ENCODE measurements at regions not wholly inside any gene's neighbourhood (a gene's known extent, or its start where the extent isn't known, plus 50 kb on each side); places are given as distances from the start of the nearest gene placed in this dataset.

DNA sequence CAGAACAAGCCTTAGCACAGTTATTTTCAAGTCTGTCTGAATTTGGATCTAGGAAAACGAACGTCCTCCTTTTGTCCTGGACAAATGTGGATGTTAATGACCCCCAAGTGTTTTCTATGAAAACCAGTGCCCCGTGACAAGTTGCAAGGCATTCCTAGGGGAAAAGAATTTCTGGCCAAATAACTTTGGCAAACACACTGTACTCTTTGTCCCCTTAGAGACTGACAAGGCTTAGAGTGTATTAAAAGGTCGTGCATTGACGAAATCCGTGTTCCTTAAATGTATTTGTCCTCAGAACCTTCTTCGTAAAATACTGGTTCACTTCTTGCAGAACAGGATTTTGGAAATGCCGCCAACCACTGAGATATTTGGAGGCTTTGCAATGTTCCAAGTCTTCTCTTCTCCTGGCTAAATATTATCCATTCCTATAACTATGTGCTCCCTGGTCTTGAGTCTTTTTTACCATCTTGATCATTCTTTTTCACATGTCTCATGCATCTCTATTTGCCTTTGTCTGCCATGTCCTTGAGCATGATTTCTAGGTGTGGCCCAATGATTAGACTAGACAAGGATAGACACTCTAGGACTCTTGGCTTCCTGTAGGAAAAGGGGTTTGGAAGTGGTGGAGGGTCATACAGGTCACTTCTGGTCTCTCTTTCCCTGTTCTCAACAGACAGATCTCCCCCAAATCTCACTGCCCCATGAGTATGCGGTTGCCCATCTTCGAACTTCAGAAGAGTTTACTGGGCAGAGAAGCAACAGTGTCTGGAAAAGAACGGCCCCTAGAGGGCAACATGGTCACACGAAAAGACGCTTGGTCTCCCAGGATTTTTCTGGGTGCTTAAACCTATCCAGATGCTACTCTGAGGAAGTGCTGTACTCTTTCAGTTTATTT is 117.5 kb downstream of the EDEM1 start:
- DNase-seq (ENCODE audit: low read depth), result peak; percentile 65

DNA sequence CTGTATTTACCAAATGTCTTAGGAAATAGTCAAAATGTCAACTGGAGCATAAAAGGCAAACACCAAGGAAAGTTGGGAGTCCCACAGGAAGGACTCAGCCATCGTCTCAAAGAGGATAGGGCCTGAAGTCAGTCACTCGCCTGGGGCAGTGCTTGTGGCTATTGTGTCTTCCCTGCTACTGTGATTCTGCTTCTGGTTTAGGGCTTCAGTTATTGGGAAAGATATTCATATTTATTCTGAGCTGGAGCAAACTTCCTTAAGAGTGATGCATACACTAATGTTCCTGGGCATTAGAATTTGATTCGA is 118.1 kb downstream of the EDEM1 start:
- no peak for DNase-seq (ENCODE audit: low read depth)

GRCh38 chr3:5309171-5309570 is 121.7 kb downstream of the EDEM1 start:
- DNase-seq (ENCODE audit: low read depth), result peak; percentile 55

- DNase-seq (ENCODE audit: low read depth), result no peak
Observed at GRCh38 chr3:5309602-5310001, 122.1 kb downstream of the EDEM1 start.

DNA sequence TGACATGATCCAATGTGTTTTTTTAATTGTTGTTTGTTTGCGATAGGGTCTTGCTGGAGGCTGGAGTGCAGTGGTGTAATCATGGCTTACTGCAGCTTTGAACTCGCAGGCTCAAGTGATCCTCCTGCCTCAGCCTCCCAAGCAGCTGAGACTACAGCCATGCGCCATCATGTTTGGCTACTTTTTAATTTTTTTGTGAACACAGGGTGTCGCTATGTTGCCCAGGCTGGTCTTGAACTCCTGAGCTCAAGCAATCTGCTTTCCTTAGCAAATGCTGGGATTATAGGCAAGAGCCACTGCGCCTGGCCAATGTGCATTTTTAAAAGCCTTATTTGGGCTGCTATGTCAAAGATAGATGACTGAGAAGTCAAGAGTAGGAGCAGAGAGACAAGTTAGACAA is 123.0 kb downstream of the EDEM1 start:
- DNase-seq (ENCODE audit: low read depth), result no peak

GRCh38 chr3:5312290-5312689 is 124.8 kb downstream of the EDEM1 start:
- DNase-seq (ENCODE audit: low read depth), result no peak

DNA sequence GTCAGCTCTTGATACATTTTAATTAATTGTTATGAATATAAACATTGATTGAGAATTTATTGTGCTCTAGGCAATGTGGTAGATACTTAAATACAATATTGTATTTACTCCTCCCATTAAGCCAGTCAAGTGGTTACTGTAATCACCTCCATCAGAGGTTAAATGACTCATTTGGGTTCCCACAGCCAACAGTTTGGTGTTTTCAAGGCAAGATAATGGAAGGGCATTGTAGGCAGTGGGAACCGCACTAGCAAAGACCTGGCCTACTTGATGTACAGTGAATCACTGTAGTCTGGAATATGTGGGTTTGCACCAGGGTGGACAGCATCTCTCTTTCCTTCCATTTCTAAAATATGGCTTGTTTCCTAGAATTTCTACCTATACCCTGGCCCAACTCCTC is 127.4 kb downstream of the EDEM1 start:
- no peak for DNase-seq (ENCODE audit: low read depth)

- peak; percentile 37 for DNase-seq (ENCODE audit: low read depth)
Observed at GRCh38 chr3:5317557-5317956, 130.1 kb downstream of the EDEM1 start.

GRCh38 chr3:5319454-5319853 is 131.9 kb downstream of the EDEM1 start:
- no peak for DNase-seq (ENCODE audit: low read depth)

DNA sequence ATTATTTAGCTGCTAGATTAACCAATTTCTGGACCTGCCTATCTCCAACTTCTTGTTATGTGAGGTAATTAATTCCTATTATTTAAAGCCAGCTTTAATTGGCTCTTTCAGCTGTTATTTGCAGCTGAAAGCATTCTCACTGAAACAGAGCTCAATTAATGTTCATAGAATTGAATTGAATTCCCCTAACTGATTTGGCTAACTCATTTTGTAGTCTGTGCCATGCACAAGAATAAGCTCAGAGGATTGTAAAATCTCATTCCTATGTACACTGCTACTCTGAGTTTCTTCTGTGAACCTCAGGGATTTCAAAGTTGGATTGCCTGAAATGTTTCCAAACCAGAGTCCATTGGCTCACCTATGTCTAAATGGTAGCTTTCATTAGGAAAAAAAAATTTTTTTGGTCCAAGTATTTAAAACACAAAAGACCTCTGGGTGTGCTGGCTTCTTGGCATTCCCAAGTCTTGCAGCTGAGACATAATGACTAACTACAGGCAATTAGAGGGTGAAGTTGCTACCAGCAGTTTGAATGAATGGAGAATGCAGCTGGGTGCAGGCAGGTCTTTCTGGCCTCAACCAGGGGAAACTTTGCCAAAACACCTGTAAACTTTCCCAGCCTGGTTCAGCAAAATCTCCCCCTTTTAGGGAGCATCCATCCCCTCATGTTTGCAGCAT is 134.3 kb downstream of the EDEM1 start:
- DNase-seq (ENCODE audit: low read depth), result no peak

DNA sequence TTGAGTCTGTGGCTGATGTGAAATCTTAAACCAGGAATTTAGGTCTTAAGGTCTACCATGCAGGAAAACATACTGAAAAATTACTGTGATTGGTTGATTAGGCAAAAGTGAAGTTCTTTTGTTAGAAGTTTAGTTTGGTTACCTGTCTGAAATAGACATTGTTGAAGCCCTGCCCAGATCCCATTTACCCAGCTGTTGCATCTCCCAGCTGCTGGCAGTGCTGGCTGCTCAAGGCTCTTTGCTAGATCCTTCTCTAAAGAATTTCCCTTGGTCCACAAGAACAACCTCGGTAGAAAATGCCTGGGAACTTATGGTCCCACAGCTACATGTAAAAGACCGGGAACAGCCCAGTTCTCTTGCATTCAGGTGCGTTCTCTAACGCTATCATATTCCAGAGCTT is 137.3 kb downstream of the EDEM1 start:
- no peak for DNase-seq (ENCODE audit: low read depth)

GRCh38 chr3:5330152-5330810 is 142.8 kb downstream of the EDEM1 start:
- peak; percentile 49 for DNase-seq (ENCODE audit: low read depth)

- DNase-seq (ENCODE audit: low read depth), result no peak
Observed at GRCh38 chr3:5331567-5332269, 144.2 kb downstream of the EDEM1 start.

- no peak for DNase-seq (ENCODE audit: low read depth)
Observed at GRCh38 chr3:5332270-5332956, 144.9 kb downstream of the EDEM1 start.

- no peak for DNase-seq (ENCODE audit: low read depth)
Observed at GRCh38 chr3:5339967-5340535, 152.5 kb downstream of the EDEM1 start.

DNA sequence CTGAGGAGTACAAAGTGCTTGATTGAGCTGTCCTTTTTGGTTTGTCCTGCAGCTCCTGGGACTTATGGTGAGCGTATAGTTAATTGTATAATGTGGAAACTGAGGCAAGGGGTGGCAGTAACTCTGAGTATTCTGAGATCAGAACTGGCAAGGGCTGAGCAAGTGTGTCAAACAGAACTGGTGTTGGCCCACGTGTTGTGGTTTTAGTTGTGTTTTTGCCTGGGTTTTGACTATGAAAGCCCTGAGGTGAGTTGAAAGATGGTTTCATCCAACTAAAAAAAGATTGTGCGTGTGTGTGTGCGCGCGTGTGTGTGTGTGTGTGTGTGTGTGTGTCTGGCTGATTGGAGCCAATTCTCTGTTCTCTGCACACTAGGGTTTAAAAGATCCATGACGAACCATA is 154.1 kb downstream of the EDEM1 start:
- no peak for DNase-seq (ENCODE audit: low read depth)

GRCh38 chr3:5343459-5343858 is 156.0 kb downstream of the EDEM1 start:
- DNase-seq (ENCODE audit: low read depth), result no peak

DNA sequence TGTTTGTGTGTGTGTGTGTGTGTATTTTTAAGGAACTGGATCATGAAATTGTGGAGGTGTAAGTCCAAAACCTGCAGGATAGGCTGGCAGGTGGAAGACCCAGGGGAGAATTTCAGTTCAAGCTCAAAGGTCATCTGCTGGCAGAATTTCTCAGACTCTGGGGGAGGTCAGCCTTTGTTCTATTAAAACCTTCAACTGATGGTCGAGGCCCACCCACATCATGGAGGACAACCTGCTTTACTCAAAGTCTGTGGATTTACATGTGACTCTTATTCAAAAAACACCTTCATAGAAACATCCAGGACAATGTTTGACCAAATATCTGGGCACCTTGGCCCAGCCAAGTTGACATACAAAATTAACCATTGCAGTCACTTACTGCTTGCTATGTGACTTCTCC is 157.2 kb downstream of the EDEM1 start:
- no peak for DNase-seq (ENCODE audit: low read depth)

DNA sequence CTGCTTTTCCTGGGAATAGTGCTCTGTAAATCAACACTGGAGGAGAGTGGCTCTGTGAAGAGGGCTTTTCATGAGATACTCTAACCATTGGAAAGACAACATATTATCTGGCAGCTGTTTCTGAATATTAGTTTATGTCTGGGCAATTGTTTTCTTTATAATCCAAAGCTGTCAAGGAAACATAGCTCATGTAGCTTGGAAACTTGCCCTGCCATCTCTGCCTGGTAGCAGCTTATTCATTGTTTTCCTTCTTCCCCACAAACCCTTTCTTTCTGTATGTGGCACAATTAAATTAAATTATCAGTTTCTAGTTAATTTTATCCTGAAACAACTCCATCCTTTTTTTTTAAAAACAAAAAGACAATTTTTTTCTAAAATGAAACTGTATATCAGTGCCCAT is 160.0 kb downstream of the EDEM1 start:
- no peak for DNase-seq (ENCODE audit: low read depth)

GRCh38 chr3:5348229-5348902 is 160.9 kb downstream of the EDEM1 start:
- peak; percentile 4 for DNase-seq (ENCODE audit: low read depth)

DNA sequence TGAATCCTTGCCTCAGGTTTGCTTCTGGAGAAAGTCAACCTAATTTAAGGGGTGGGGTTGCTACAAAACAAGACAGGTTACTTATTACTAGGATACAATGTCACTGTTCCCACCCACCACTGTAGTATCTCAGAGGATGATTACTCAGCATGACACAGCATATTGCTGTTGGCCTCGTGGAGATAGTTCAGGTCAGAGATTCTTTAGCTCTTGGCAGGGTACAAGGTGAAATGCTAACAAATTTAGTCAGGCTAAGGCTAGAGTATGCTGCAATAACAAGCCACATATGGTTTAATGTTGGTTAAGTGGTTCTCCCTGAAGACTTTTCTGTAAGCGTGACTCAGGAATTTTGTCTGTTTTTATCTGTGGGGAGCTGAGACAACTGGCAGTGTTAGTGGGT is 161.8 kb downstream of the EDEM1 start:
- no peak for DNase-seq (ENCODE audit: low read depth)

Measured in EH (cell line).